ENCODE measurements at regions not wholly inside any gene's neighbourhood (a gene's known extent, or its start where the extent isn't known, plus 50 kb on each side); places are given as distances from the start of the nearest gene placed in this dataset.

GRCh38 chr7:81873559-81873958 lies 103.7 kb upstream of the HGF start:
- Histone ChIP-seq H3K36me3 (ENCODE audit: insufficient read depth, low read length) (no peaks in the 10 kb centered on the region), H3F3A (ENCODE audit: insufficient read depth, low read length) (no peaks in the 10 kb centered on the region), H3K27me3 (ENCODE audit: insufficient read depth, low read length) (no peaks in the 10 kb centered on the region), H3K27ac (ENCODE audit: low read depth, low read length, poor library complexity, severe bottlenecking) (no peak overlapping the region), H3K9me3 (ENCODE audit: low read length) (no peaks in the 10 kb centered on the region), H3K4me2 (ENCODE audit: low read length) (no peak overlapping the region), H3K4me3 (ENCODE audit: low read depth, low read length, poor library complexity, severe bottlenecking) (no peak overlapping the region), H2AFZ (ENCODE audit: low read length) (0 out of 2 replicates have a peak overlapping the region, but pooled peaks have one; percentile 77), H3K9ac (ENCODE audit: low read length) (no peak overlapping the region), H4K20me1 (ENCODE audit: insufficient read depth, low read length) (no peaks in the 10 kb centered on the region), H3K79me2 (ENCODE audit: insufficient read depth, low read length) (no peaks in the 10 kb centered on the region), H3K9me2 (ENCODE audit: low read depth, low read length) (no peaks in the 10 kb centered on the region), H3K4me1 (ENCODE audit: insufficient read depth, low read length, severe bottlenecking) (peaks cover 65% of the 10 kb centered on the region)
- TF ChIP-seq CTCF (IDR thresholded peaks at IDR 0.05; ENCODE audit: low read length) (no peak), EZH2 (IDR thresholded peaks at IDR 0.05; ENCODE audit: borderline replicate concordance, low read length) (no peak)

DNA sequence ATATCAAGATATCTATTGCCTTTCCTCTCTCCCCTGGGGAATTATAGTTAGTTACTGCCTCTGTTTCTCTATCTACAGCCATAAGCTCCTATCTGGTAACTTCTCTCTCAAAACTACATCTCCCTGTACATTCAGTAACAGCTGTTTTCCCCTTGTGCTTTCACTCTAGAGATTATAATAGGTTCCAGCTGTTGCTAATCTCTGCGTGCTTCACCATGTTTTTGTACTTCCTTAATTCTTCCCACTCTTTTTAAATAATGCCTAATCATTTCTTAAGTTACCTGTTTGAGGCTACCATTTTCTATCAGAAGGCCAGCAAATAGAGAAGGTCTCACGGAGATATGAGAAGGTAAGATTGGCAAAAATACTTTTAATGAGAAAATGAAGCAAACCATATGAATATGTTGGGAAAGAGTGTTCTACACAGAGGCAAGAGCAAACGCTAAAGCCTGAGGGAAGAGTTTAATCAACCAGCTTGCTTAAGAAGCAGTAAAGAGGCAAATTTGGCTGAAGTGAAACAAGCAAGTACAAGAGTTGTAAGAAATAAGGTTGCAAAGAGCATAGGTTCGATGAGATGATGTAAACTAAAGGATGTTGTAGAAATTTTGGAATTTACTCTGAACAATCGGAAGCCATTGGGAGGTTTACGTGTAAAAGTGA lies 101.9 kb upstream of the HGF start:
- Histone ChIP-seq H3K4me2 (ENCODE audit: low read length) (peak overlapping the region; percentile 11; the same call in 1 of the 2 replicates), H3K4me1 (ENCODE audit: insufficient read depth, low read length, severe bottlenecking) (peaks cover 66% of the 10 kb centered on the region), H3K27ac (ENCODE audit: low read depth, low read length, poor library complexity, severe bottlenecking) (peak overlapping the region; percentile 18), H2AFZ (ENCODE audit: low read length) (peak overlapping the region; percentile 77), H3K36me3 (ENCODE audit: insufficient read depth, low read length) (no peaks in the 10 kb centered on the region), H3K9me2 (ENCODE audit: low read depth, low read length) (no peaks in the 10 kb centered on the region), H3F3A (ENCODE audit: insufficient read depth, low read length) (no peaks in the 10 kb centered on the region), H3K79me2 (ENCODE audit: insufficient read depth, low read length) (no peaks in the 10 kb centered on the region), H3K9me3 (ENCODE audit: low read length) (no peaks in the 10 kb centered on the region), H4K20me1 (ENCODE audit: insufficient read depth, low read length) (no peaks in the 10 kb centered on the region), H3K27me3 (ENCODE audit: insufficient read depth, low read length) (no peaks in the 10 kb centered on the region), H3K4me3 (ENCODE audit: low read depth, low read length, poor library complexity, severe bottlenecking) (no peak overlapping the region), H3K9ac (ENCODE audit: low read length) (no peak overlapping the region)
- no peak for TF ChIP-seq EZH2 (IDR thresholded peaks at IDR 0.05; ENCODE audit: borderline replicate concordance, low read length)
- no peak for TF ChIP-seq CTCF (IDR thresholded peaks at IDR 0.05; ENCODE audit: low read length)

- no peaks in the 10 kb centered on the region for H3K9me2 ChIP-seq (ENCODE audit: low read depth, low read length)
- H4K20me1 ChIP-seq (ENCODE audit: insufficient read depth, low read length), result no peaks in the 10 kb centered on the region
- no peak overlapping the region for H3K4me2 ChIP-seq (ENCODE audit: low read length)
- no peak overlapping the region for H3K4me3 ChIP-seq (ENCODE audit: low read depth, low read length, poor library complexity, severe bottlenecking)
- H3K9ac ChIP-seq (ENCODE audit: low read length), result no peak overlapping the region
- peak overlapping the region; percentile 44 for H3K27ac ChIP-seq (ENCODE audit: low read depth, low read length, poor library complexity, severe bottlenecking)
- peaks cover 66% of the 10 kb centered on the region for H3K4me1 ChIP-seq (ENCODE audit: insufficient read depth, low read length, severe bottlenecking)
- H3K27me3 ChIP-seq (ENCODE audit: insufficient read depth, low read length), result no peaks in the 10 kb centered on the region
- H3K9me3 ChIP-seq (ENCODE audit: low read length), result 0 out of 2 replicates have a peak, but pooled peaks cover 2% of the 10 kb centered on the region
- no peaks in the 10 kb centered on the region for H3K79me2 ChIP-seq (ENCODE audit: insufficient read depth, low read length)
- no peak for TF ChIP-seq CTCF (IDR thresholded peaks at IDR 0.05; ENCODE audit: low read length)
- H3K36me3 ChIP-seq (ENCODE audit: insufficient read depth, low read length), result no peaks in the 10 kb centered on the region
- H2AFZ ChIP-seq (ENCODE audit: low read length), result no peak overlapping the region
- H3F3A ChIP-seq (ENCODE audit: insufficient read depth, low read length), result no peaks in the 10 kb centered on the region
Observed at GRCh38 chr7:81870608-81871007, 100.8 kb upstream of the HGF start.
